HEK293 (cell line): ENCODE measurements at regions not wholly inside any gene's neighbourhood (a gene's known extent, or its start where the extent isn't known, plus 50 kb on each side); places are given as distances from the start of the nearest gene placed in this dataset.

Experiments used
- CTCF ChIA-PET: fragments of 350-600 bp; formaldehyde crosslinking; extraction: SDS; loops from one replicate; lab custom pipeline; 2021; ENCODE audit warnings: antibody characterized with exemption; lab: Yijun Ruan, JAX
- POLR2A ChIA-PET: fragments of 300-600 bp; formaldehyde crosslinking; extraction: SDS; loops from one replicate; lab custom pipeline; 2020; ENCODE audit warnings: antibody characterized with exemption, inconsistent platforms; lab: Yijun Ruan, JAX
- H3K27ac ChIP-seq: fragments of 200-500 bp; sonication (Bioruptor generic); 2 replicates; pipeline ENCODE4 v1.5.1; 2014; ENCODE audit warnings: low read depth, low read length, control low read depth, inconsistent platforms; ENCODE audit errors: extremely low read depth
- H3K36me3 ChIP-seq, 2 experiments: fragments of 200-500 bp in 1 of 2; sonication (Bioruptor generic) in 1 of 2; 1 replicate in 1 of 2; 2 replicates in 1 of 2; pipeline ENCODE4 v1.5.1; 2014 to 2017; ENCODE audit warnings: inconsistent platforms in 2 of 2, low read length in 2 of 2; ENCODE audit not compliant: control insufficient read depth in 2 of 2, insufficient read depth in 1 of 2
- H3K4me1 ChIP-seq: fragments of 200-500 bp; sonication (Bioruptor generic); 2 replicates; pipeline ENCODE4 v1.5.1; 2014; ENCODE audit warnings: mild to moderate bottlenecking, low read length, inconsistent platforms; ENCODE audit not compliant: control insufficient read depth, insufficient read depth
- H3K4me3 ChIP-seq: 2 replicates; pipeline ENCODE4 v1.5.1; 2011; ENCODE audit warnings: low read depth, mild to moderate bottlenecking, control low read depth, low read length, moderate library complexity
- H3K9me3 ChIP-seq: fragments of 200-500 bp; sonication (Bioruptor generic); 2 replicates; pipeline ENCODE4 v1.5.1; 2014; ENCODE audit warnings: low read depth, low read length, inconsistent platforms; ENCODE audit not compliant: control insufficient read depth, insufficient read depth
- KLF1 ChIP-seq: fragments of 450-650 bp; formaldehyde crosslinking; IDR thresholded peaks from 2 replicates; pipeline ENCODE4 v1.5.1; 2016; ENCODE audit warnings: missing biosample characterization, missing genetic modification characterization
- KLF9 ChIP-seq: fragments of 450-650 bp; formaldehyde crosslinking; IDR thresholded peaks from 2 replicates; pipeline ENCODE4 v1.5.1; 2016; ENCODE audit warnings: missing biosample characterization, missing genetic modification characterization, low read depth
- ZFHX2 ChIP-seq: fragments of 450-650 bp; formaldehyde crosslinking; conservative IDR thresholded peaks from 2 replicates; pipeline ENCODE4 v1.5.1; 2016; ENCODE audit warnings: missing biosample characterization, missing genetic modification characterization
- ZNF112 ChIP-seq: fragments of 450-650 bp; formaldehyde crosslinking; IDR thresholded peaks from 2 replicates; pipeline ENCODE4 v1.5.0; 2017; ENCODE audit warnings: missing biosample characterization, missing genetic modification characterization
- ZNF16 ChIP-seq: fragments of 450-650 bp; formaldehyde crosslinking; IDR thresholded peaks from 2 replicates; pipeline ENCODE4 v1.5.1; 2016; ENCODE audit warnings: low read depth, missing biosample characterization, missing genetic modification characterization
- ZNF175 ChIP-seq: fragments of 450-650 bp; formaldehyde crosslinking; IDR thresholded peaks from 2 replicates; pipeline ENCODE4 v1.5.1; 2016; ENCODE audit warnings: missing biosample characterization, missing genetic modification characterization
- ZNF223 ChIP-seq: fragments of 450-650 bp; formaldehyde crosslinking; IDR thresholded peaks from 2 replicates; pipeline ENCODE4 v1.5.1; 2016; ENCODE audit warnings: missing biosample characterization, missing genetic modification characterization
- ZNF341 ChIP-seq: fragments of 450-650 bp; formaldehyde crosslinking; IDR thresholded peaks from 2 replicates; pipeline ENCODE4; 2016; ENCODE audit warnings: low read depth, missing biosample characterization, missing genetic modification characterization
- ZNF433 ChIP-seq: fragments of 450-650 bp; formaldehyde crosslinking; IDR thresholded peaks from 2 replicates; pipeline ENCODE4 v1.5.1; 2016; ENCODE audit warnings: missing biosample characterization, missing genetic modification characterization, low read depth
- ZNF530 ChIP-seq: fragments of 450-650 bp; formaldehyde crosslinking; IDR thresholded peaks from 2 replicates; pipeline ENCODE4 v1.5.1; 2016; ENCODE audit warnings: low read depth, missing biosample characterization, missing genetic modification characterization
- ZNF548 ChIP-seq: fragments of 450-650 bp; formaldehyde crosslinking; IDR thresholded peaks from 2 replicates; pipeline ENCODE4 v1.5.1; 2016; ENCODE audit warnings: missing biosample characterization, missing genetic modification characterization
- ZNF600 ChIP-seq: fragments of 450-650 bp; formaldehyde crosslinking; IDR thresholded peaks from 2 replicates; pipeline ENCODE4 v1.5.1; 2016; ENCODE audit warnings: missing biosample characterization, missing genetic modification characterization
- ZNF791 ChIP-seq: fragments of 450-650 bp; formaldehyde crosslinking; IDR thresholded peaks from 2 replicates; pipeline ENCODE4 v1.5.1; 2016; ENCODE audit warnings: missing biosample characterization, missing genetic modification characterization
- ZNF792 ChIP-seq: fragments of 450-650 bp; formaldehyde crosslinking; IDR thresholded peaks from 2 replicates; pipeline ENCODE4 v1.5.1; 2016; ENCODE audit warnings: missing biosample characterization, missing genetic modification characterization
- TF ChIP-seq, protein P1 (sequence below): fragments of 450-650 bp; formaldehyde crosslinking; IDR thresholded peaks from 2 replicates; pipeline ENCODE4 v1.5.1; 2016; ENCODE audit warnings: missing biosample characterization, missing genetic modification characterization
- TF ChIP-seq, protein P2 (sequence below): fragments of 450-650 bp; formaldehyde crosslinking; conservative IDR thresholded peaks from 2 replicates; pipeline ENCODE4 v1.5.1; 2016; ENCODE audit warnings: low read depth, missing biosample characterization, missing genetic modification characterization
- TF ChIP-seq, protein P3 (sequence below): fragments of 450-650 bp; formaldehyde crosslinking; IDR thresholded peaks from 2 replicates; pipeline ENCODE4 v1.5.1; 2016; ENCODE audit warnings: missing biosample characterization, missing genetic modification characterization

DNA sequence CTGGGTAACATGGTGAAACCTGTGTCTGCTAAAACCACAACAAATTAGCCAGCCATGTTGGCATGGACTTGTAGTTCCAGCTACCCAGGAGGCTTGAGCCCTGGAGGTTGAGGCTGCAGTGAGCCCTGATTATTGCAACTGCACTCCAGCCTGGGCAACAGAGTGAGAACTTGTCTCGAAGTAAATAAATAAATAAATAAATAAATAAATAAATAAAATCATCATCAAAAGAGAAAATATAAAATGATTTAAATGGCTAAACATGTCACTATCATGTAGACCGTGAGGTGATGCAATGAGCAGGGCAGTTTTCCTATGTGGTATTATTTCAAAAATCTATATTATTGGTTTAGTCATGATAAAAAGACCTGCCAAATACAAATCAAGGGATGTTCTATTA is 2074.3 kb downstream of the PCDH9 start (continued):
- TF ChIP-seq, protein P1, sequence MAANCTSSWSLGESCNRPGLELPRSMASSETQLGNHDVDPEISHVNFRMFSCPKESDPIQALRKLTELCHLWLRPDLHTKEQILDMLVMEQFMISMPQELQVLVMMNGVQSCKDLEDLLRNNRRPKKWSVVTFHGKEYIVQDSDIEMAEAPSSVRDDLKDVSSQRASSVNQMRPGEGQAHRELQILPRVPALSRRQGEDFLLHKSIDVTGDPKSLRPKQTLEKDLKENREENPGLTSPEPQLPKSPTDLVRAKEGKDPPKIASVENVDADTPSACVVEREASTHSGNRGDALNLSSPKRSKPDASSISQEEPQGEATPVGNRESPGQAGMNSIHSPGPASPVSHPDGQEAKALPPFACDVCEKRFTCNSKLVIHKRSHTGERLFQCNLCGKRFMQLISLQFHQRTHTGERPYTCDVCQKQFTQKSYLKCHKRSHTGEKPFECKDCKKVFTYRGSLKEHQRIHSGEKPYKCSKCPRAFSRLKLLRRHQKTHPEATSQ, result no peak
- TF ChIP-seq ZNF112 (tag by site-specific recombination) (no peak), ZNF223 (tag by site-specific recombination) (no peak), ZNF530 (tag by site-specific recombination) (no peak), ZFHX2 (tag by site-specific recombination) (no peak), ZNF16 (tag by site-specific recombination) (no peak), ZNF792 (tag by site-specific recombination) (no peak), ZNF791 (no peak), KLF9 (tag by site-specific recombination) (no peak), ZNF341 (tag by site-specific recombination) (no peak), ZNF600 (tag by site-specific recombination) (no peak), ZNF433 (tag by site-specific recombination) (peak; percentile 44; the same call in 1 of the 2 replicates)
- TF ChIP-seq, protein P2, sequence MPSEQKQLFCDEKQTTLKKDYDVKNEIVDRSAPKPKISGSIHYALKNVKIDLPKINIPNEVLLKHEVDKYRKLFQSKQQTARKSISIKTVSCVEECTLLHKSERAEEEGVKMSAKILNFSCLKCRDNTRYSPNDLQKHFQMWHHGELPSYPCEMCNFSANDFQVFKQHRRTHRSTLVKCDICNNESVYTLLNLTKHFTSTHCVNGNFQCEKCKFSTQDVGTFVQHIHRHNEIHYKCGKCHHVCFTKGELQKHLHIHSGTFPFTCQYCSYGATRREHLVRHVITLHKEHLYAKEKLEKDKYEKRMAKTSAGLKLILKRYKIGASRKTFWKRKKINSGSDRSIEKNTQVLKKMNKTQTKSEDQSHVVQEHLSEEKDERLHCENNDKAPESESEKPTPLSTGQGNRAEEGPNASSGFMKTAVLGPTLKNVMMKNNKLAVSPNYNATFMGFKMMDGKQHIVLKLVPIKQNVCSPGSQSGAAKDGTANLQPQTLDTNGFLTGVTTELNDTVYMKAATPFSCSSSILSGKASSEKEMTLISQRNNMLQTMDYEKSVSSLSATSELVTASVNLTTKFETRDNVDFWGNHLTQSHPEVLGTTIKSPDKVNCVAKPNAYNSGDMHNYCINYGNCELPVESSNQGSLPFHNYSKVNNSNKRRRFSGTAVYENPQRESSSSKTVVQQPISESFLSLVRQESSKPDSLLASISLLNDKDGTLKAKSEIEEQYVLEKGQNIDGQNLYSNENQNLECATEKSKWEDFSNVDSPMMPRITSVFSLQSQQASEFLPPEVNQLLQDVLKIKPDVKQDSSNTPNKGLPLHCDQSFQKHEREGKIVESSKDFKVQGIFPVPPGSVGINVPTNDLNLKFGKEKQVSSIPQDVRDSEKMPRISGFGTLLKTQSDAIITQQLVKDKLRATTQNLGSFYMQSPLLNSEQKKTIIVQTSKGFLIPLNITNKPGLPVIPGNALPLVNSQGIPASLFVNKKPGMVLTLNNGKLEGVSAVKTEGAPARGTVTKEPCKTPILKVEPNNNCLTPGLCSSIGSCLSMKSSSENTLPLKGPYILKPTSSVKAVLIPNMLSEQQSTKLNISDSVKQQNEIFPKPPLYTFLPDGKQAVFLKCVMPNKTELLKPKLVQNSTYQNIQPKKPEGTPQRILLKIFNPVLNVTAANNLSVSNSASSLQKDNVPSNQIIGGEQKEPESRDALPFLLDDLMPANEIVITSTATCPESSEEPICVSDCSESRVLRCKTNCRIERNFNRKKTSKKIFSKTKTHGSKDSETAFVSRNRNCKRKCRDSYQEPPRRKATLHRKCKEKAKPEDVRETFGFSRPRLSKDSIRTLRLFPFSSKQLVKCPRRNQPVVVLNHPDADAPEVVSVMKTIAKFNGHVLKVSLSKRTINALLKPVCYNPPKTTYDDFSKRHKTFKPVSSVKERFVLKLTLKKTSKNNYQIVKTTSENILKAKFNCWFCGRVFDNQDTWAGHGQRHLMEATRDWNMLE (tag by site-specific recombination), result peak; percentile 55; the same call in 1 of the 2 replicates
- TF ChIP-seq, protein P3, sequence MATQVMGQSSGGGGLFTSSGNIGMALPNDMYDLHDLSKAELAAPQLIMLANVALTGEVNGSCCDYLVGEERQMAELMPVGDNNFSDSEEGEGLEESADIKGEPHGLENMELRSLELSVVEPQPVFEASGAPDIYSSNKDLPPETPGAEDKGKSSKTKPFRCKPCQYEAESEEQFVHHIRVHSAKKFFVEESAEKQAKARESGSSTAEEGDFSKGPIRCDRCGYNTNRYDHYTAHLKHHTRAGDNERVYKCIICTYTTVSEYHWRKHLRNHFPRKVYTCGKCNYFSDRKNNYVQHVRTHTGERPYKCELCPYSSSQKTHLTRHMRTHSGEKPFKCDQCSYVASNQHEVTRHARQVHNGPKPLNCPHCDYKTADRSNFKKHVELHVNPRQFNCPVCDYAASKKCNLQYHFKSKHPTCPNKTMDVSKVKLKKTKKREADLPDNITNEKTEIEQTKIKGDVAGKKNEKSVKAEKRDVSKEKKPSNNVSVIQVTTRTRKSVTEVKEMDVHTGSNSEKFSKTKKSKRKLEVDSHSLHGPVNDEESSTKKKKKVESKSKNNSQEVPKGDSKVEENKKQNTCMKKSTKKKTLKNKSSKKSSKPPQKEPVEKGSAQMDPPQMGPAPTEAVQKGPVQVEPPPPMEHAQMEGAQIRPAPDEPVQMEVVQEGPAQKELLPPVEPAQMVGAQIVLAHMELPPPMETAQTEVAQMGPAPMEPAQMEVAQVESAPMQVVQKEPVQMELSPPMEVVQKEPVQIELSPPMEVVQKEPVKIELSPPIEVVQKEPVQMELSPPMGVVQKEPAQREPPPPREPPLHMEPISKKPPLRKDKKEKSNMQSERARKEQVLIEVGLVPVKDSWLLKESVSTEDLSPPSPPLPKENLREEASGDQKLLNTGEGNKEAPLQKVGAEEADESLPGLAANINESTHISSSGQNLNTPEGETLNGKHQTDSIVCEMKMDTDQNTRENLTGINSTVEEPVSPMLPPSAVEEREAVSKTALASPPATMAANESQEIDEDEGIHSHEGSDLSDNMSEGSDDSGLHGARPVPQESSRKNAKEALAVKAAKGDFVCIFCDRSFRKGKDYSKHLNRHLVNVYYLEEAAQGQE (tag by site-specific recombination), result peak; percentile 18; the same call in 1 of the 2 replicates

DNA sequence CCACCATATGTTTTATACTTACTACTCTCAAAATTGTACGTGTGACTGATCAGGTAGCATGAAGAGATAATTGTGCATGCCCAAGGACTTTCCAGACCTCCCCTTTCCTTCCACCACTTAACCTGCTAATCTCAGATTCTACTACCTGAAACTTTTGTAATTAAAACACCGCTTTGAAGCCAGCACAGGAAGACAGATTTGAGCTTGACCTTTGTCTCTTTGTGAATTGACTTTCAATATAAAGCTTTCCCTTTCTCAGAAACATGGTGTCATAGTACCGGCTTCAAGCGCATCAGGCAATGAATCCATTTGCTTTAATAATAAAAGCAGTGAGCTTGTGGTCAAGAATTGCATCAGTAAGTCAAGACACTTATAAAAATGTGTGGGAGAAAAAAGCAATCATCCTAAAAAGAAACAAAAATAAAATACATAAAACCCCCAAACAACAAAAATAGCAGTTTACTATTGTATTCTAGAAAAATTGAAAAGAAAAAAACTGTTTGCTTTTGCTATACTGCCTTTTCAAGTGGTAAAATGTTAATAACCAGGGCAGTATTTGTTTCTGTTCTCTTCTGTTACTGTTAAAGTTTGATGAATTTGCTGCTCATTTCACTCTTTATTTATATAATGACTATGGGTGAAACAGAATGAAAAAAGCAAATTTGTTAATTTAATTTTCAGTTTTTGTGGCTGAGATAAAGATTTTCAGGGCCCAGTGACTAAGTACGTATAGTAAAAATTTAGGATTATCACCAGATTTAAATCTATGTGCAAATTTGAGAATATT is 2075.3 kb downstream of the PCDH9 start:
- POLR2A ChIA-PET, result interaction anchor here (0.9 kb wide), 1 partner anchor 17 kb away, joined by 3 read pairs; no protein-coding TSS in a partner anchor
- no peaks in the 10 kb centered on the region for H3K36me3 ChIP-seq
- no peaks in the 10 kb centered on the region for H3K4me1 ChIP-seq
- TF ChIP-seq ZNF175 (tag by site-specific recombination) (no peak), KLF1 (no peak), ZFHX2 (tag by site-specific recombination) (no peak), ZNF548 (tag by site-specific recombination) (no peak)
- no peak overlapping the region for H3K4me3 ChIP-seq
- no peaks in the 10 kb centered on the region for H3K9me3 ChIP-seq
- CTCF ChIA-PET, result interaction anchor here (0.6 kb wide), 1 partner anchor 13 kb away, joined by 3 read pairs; no protein-coding TSS in a partner anchor
- H3K27ac ChIP-seq, result no peak overlapping the region
